SH-SY5Y (cell line): ENCODE measurements at regions not wholly inside any gene's neighbourhood (a gene's known extent, or its start where the extent isn't known, plus 50 kb on each side); places are given as distances from the start of the nearest gene placed in this dataset.

ENCODE experiments used
- GATA2 ChIP-seq: IDR thresholded peaks from 2 replicates; pipeline ENCODE4 v1.6.1; 2011; ENCODE audit warnings: mild to moderate bottlenecking, low read depth, low read length
- GATA3 ChIP-seq: IDR thresholded peaks from 2 replicates; pipeline ENCODE4 v1.6.1; 2011; ENCODE audit warnings: low read depth, mild to moderate bottlenecking, low read length, moderate library complexity

DNA sequence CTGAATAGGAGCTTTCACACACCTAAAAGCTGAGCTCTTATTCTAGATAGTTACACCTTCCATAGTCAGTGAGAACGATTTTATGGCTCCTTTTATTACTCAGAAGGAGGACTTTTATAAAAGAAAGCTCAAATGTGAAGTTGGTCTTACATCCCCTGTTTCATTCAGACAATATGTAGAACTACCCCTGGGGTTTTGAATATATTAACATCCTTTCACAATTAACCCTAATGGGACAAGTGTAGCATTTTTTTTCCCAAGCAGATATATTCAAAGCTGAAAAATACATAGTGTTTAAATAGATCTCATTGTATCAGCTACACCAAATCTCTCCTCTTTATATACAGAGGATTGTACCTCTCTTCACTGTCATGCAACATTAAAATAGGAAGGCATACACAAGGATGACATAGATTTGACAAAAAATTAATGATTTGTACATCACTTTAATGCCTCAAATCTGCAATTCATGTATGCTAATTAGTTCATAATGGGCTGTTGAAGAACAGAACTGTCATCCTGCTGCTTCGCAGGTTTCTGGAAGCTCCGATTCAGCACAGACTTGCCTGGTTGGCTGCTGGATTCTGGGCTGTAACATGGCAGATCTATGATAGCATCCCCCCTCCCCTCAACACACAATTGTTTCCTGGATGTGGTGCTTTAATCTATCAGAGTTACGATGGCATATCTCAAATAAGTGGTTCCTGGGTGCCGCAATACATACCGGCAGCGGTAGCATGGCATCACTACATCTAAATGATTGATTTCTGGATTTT is 129.7 kb upstream of the PARD3B start:
- TF ChIP-seq GATA3 (no peak), GATA2 (peak; percentile 24; the same call in 1 of the 2 replicates)
